GM12878 (cell line): ENCODE measurements at regions not wholly inside any gene's neighbourhood (a gene's known extent, or its start where the extent isn't known, plus 50 kb on each side); places are given as distances from the start of the nearest gene placed in this dataset.

Experiments
- ATAC-seq: fragments of 200-7000 bp; cut with Tn5 transposase; 3 replicates; pipeline ENCODE4 v1.9.1; 2020; ENCODE audit warnings: mild to moderate bottlenecking, moderate library complexity
- BruUV-seq: library from RNA; stranded (reverse); fragments of 400-500 nt; replicated peaks from 2 replicates; lab custom pipeline; 2021; lab: Mats Ljungman, UMichigan
- CTCF ChIA-PET: fragments of 300-600 bp; sonication (Branson Sonifier 250); formaldehyde crosslinking; extraction: SDS; loops from one replicate; lab custom pipeline; 2021; ENCODE audit warnings: inconsistent platforms; lab: Yijun Ruan, JAX
- POLR2A ChIA-PET: fragments of 350-600 bp; formaldehyde crosslinking; extraction: SDS; loops from one replicate; lab custom pipeline; 2021; ENCODE audit warnings: inconsistent platforms; lab: Charles Lee
- RAD21 ChIA-PET: fragments of 300-600 bp; sonication (Branson Sonifier 250); formaldehyde crosslinking; loops from one replicate; lab custom pipeline; 2023; ENCODE audit warnings: antibody characterized with exemption; ENCODE audit not compliant: unreplicated experiment; lab: Charles Lee
- SMC1A ChIA-PET: fragments of 300-600 bp; sonication (Branson Sonifier 250); formaldehyde crosslinking; loops from one replicate; lab custom pipeline; 2023; ENCODE audit not compliant: unreplicated experiment, uncharacterized antibody; lab: Charles Lee
- DNase-seq: peaks from one replicate; pipeline ENCODE4 v3.0.0-alpha.2; 2011; ENCODE audit warnings: low read depth, low spot score
- FAIRE-seq: peaks from 3 replicates; lab custom pipeline; 2011; peaks lifted over from hg19 to GRCh38; lab: Jason Lieb, UNC
- H2AFZ ChIP-seq: 2 replicates; pipeline ENCODE4 v1.6.0; 2011; ENCODE audit warnings: low read depth, low read length, control low read depth; ENCODE audit not compliant: control insufficient read depth
- H3K27ac ChIP-seq: 2 replicates; pipeline ENCODE4 v1.5.1; 2011; ENCODE audit warnings: control low read depth; ENCODE audit not compliant: control insufficient read depth, insufficient read depth
- H3K27me3 ChIP-seq, 2 experiments: replicated peaks in 1 of 2; 2 replicates each; pipeline versions ENCODE4 v1.6.0 to v1.6.1; 2011; ENCODE audit warnings: low read length in 1 of 2; ENCODE audit not compliant: control insufficient read depth in 2 of 2, insufficient read depth in 2 of 2
- H3K36me3 ChIP-seq, 2 experiments: 2 replicates each; pipeline ENCODE4 v1.5.1; 2011; ENCODE audit warnings: low read length in 1 of 2; ENCODE audit not compliant: control insufficient read depth in 2 of 2, insufficient read depth in 2 of 2
- H3K4me1 ChIP-seq: 2 replicates; pipeline ENCODE4 v1.6.1; 2011; ENCODE audit warnings: mild to moderate bottlenecking, low read length, moderate library complexity, mixed read lengths; ENCODE audit not compliant: control insufficient read depth, insufficient read depth
- H3K4me2 ChIP-seq: 2 replicates; pipeline ENCODE4 v1.6.0; 2011; ENCODE audit warnings: control low read depth; ENCODE audit not compliant: control insufficient read depth, insufficient read depth
- H3K4me3 ChIP-seq: fragments of 200-600 bp; sonication (generic); 2 replicates; pipeline ENCODE4 v1.5.1; 2016
- H3K79me2 ChIP-seq: 2 replicates; pipeline ENCODE4 v1.6.0; 2011; ENCODE audit warnings: low read length; ENCODE audit not compliant: control insufficient read depth, insufficient read depth
- H3K9ac ChIP-seq: 2 replicates; pipeline ENCODE4 v1.8.0; 2011; ENCODE audit warnings: low read length, control low read depth, mixed read lengths; ENCODE audit not compliant: control insufficient read depth, insufficient read depth
- H3K9me3 ChIP-seq: replicated peaks from 3 replicates; pipeline ENCODE4 v1.5.1; 2011; ENCODE audit warnings: mild to moderate bottlenecking, low read length; ENCODE audit not compliant: control insufficient read depth, insufficient read depth
- H4K20me1 ChIP-seq: 2 replicates; pipeline ENCODE4 v1.6.0; 2011; ENCODE audit not compliant: control insufficient read depth, insufficient read depth
- E2F4 ChIP-seq: IDR thresholded peaks from 2 replicates; pipeline ENCODE4 v1.6.1; 2012; ENCODE audit warnings: low read depth, low read length, improper control_type of control experiment
- FOS ChIP-seq: IDR thresholded peaks from 3 replicates; pipeline ENCODE4 v1.6.1; 2011; ENCODE audit warnings: borderline replicate concordance; ENCODE audit not compliant: insufficient read length; ENCODE audit errors: extremely low read depth
- GATAD2B ChIP-seq: fragments of 450-650 bp; conservative IDR thresholded peaks from 2 replicates; pipeline ENCODE4 v1.6.1; 2017; ENCODE audit warnings: low read depth, mild to moderate bottlenecking, moderate library complexity
- NR2C2 ChIP-seq: IDR thresholded peaks from 2 replicates; pipeline ENCODE4 v1.6.1; 2011; ENCODE audit warnings: borderline replicate concordance, low read depth; ENCODE audit not compliant: control insufficient read depth, insufficient read length
- PAX5 ChIP-seq: IDR thresholded peaks from 2 replicates; pipeline ENCODE4 v1.6.1; 2011; ENCODE audit warnings: low read depth, low read length, borderline replicate concordance
- PAX8 ChIP-seq: fragments of 450-650 bp; IDR thresholded peaks from 2 replicates; pipeline ENCODE4 v1.6.1; 2017; ENCODE audit warnings: mild to moderate bottlenecking, moderate library complexity
- POU2F2 ChIP-seq: IDR thresholded peaks from 3 replicates; pipeline ENCODE4 v1.6.1; 2011; ENCODE audit warnings: low read depth, mild to moderate bottlenecking, low read length, borderline replicate concordance
- RAD21 ChIP-seq: IDR thresholded peaks from 2 replicates; pipeline ENCODE4 v1.6.1; 2011; ENCODE audit warnings: mild to moderate bottlenecking, low read depth, low read length, moderate library complexity; ENCODE audit not compliant: insufficient read depth
- RBBP5 ChIP-seq: fragments of 200-600 bp; sonication (generic); conservative IDR thresholded peaks from 2 replicates; pipeline ENCODE4 v1.6.1; 2016
- SMC3 ChIP-seq: IDR thresholded peaks from 2 replicates; pipeline ENCODE4 v1.6.1; 2011; ENCODE audit warnings: low read length, improper control_type of control experiment, borderline replicate concordance
- STAT1 ChIP-seq: fragments of 450-650 bp; conservative IDR thresholded peaks from 2 replicates; pipeline ENCODE4 v1.6.1; 2014; ENCODE audit warnings: antibody characterized with exemption, mild to moderate bottlenecking
- YBX1 ChIP-seq: fragments of 450-650 bp; IDR thresholded peaks from 2 replicates; pipeline ENCODE4 v1.6.1; 2016; ENCODE audit warnings: antibody characterized with exemption
- ZBED1 ChIP-seq: IDR thresholded peaks from 2 replicates; pipeline ENCODE4 v1.6.1; 2016; ENCODE audit warnings: borderline replicate concordance
- ZNF24 ChIP-seq: fragments of 450-650 bp; IDR thresholded peaks from 2 replicates; pipeline ENCODE4 v1.6.1; 2017; ENCODE audit warnings: antibody characterized with exemption, mild to moderate bottlenecking
- WGBS: methylation state at CpG from one replicate; pipeline ENCODE4 v1.1.6; 2016; ENCODE audit warnings: low lambda C conversion rate; ENCODE audit not compliant: insufficient replicate concordance, insufficient coverage; ENCODE audit errors: missing lambda C conversion rate; 5-methylcytosine and 5-hydroxymethylcytosine counted together
- in situ Hi-C: fragments of 300-500 bp; cut with MboI; formaldehyde crosslinking; loops from 9 replicates; pipeline ENCODE4 v1.14.3; 2018; ENCODE audit warnings: mixed read lengths
- intact Hi-C: fragments of 100-400 bp; cut with micrococcal nuclease; formaldehyde crosslinking; loops from one replicate; pipeline ENCODE4 v1.14.2; 2022; ENCODE audit not compliant: unreplicated experiment
- TF ChIP-seq, protein P1 (sequence below): fragments of 450-650 bp; IDR thresholded peaks from 2 replicates; pipeline ENCODE4 v1.6.1; 2017; ENCODE audit warnings: mild to moderate bottlenecking, moderate library complexity
- TF ChIP-seq, protein P2 (sequence below): IDR thresholded peaks from 2 replicates; pipeline ENCODE4 v1.6.1; 2012; ENCODE audit warnings: low read depth, low read length, improper control_type of control experiment
- TF ChIP-seq, protein P3 (sequence below): IDR thresholded peaks from 2 replicates; pipeline ENCODE4 v1.6.1; 2011; ENCODE audit warnings: borderline replicate concordance, low read depth, mild to moderate bottlenecking, moderate library complexity, mixed read lengths, low read length; ENCODE audit not compliant: insufficient read depth; ENCODE audit errors: extremely low read length

DNA sequence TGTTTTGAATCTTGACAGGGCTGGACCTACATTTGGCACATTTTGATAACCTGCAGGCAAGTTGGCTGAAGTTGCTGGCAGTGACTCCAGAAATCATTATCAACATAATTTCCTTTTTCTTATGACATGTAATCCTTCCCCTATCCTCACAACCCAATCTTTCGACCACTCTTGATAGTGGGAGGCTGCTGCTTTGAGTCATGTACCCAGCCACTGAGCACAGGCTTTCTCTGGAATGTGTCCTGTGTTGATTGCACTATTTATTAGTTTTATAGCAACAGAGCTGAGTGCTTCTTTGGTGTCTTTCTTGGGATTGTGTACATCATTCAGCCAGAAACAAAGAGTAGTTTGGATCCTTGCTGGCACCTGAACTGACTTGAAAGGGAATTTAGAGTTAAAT, 183.1 kb upstream of the LEF1 start:
- FAIRE-seq (no peak), ATAC-seq (no peak), DNase-seq (no peak)
- RAD21 ChIA-PET = no interaction called here
- SMC1A ChIA-PET = no interaction called here
- Histone ChIP-seq H3K4me3 (no peak overlapping the region), H3K27ac (no peak overlapping the region), H3K36me3 (no peaks in the 10 kb centered on the region), H4K20me1 (no peaks in the 10 kb centered on the region), H3K4me2 (no peak overlapping the region), H2AFZ (no peak overlapping the region), H3K27me3 (peaks cover 0 to 4% of the 10 kb centered on the region in 2 experiments; a peak in 1 of 4 replicates), H3K9me3 (no peaks in the 10 kb centered on the region), H3K4me1 (no peaks in the 10 kb centered on the region), H3K9ac (no peak overlapping the region), H3K79me2 (no peaks in the 10 kb centered on the region)
- intact Hi-C loops (no loop called here), in situ Hi-C loops (no loop called here)
- CTCF ChIA-PET = no interaction called here
- WGBS = 0% methylated on average over 1 of the region's 1 CpG
- BruUV-seq = no TSS peak
- POLR2A ChIA-PET = no interaction called here
- TF ChIP-seq NR2C2 (no peak), ZNF24 (no peak), FOS (no peak), SMC3 (no peak), PAX5 (no peak), YBX1 (no peak), RAD21 (no peak), PAX8 (no peak), E2F4 (no peak), RBBP5 (no peak), STAT1 (no peak), POU2F2 (no peak), ZBED1 (no peak), GATAD2B (no peak)
- TF ChIP-seq, protein P1, sequence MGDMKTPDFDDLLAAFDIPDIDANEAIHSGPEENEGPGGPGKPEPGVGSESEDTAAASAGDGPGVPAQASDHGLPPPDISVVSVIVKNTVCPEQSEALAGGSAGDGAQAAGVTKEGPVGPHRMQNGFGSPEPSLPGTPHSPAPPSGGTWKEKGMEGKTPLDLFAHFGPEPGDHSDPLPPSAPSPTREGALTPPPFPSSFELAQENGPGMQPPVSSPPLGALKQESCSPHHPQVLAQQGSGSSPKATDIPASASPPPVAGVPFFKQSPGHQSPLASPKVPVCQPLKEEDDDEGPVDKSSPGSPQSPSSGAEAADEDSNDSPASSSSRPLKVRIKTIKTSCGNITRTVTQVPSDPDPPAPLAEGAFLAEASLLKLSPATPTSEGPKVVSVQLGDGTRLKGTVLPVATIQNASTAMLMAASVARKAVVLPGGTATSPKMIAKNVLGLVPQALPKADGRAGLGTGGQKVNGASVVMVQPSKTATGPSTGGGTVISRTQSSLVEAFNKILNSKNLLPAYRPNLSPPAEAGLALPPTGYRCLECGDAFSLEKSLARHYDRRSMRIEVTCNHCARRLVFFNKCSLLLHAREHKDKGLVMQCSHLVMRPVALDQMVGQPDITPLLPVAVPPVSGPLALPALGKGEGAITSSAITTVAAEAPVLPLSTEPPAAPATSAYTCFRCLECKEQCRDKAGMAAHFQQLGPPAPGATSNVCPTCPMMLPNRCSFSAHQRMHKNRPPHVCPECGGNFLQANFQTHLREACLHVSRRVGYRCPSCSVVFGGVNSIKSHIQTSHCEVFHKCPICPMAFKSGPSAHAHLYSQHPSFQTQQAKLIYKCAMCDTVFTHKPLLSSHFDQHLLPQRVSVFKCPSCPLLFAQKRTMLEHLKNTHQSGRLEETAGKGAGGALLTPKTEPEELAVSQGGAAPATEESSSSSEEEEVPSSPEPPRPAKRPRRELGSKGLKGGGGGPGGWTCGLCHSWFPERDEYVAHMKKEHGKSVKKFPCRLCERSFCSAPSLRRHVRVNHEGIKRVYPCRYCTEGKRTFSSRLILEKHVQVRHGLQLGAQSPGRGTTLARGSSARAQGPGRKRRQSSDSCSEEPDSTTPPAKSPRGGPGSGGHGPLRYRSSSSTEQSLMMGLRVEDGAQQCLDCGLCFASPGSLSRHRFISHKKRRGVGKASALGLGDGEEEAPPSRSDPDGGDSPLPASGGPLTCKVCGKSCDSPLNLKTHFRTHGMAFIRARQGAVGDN = no peak
- TF ChIP-seq, protein P2, sequence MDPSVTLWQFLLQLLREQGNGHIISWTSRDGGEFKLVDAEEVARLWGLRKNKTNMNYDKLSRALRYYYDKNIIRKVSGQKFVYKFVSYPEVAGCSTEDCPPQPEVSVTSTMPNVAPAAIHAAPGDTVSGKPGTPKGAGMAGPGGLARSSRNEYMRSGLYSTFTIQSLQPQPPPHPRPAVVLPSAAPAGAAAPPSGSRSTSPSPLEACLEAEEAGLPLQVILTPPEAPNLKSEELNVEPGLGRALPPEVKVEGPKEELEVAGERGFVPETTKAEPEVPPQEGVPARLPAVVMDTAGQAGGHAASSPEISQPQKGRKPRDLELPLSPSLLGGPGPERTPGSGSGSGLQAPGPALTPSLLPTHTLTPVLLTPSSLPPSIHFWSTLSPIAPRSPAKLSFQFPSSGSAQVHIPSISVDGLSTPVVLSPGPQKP = no peak
- TF ChIP-seq, protein P3, sequence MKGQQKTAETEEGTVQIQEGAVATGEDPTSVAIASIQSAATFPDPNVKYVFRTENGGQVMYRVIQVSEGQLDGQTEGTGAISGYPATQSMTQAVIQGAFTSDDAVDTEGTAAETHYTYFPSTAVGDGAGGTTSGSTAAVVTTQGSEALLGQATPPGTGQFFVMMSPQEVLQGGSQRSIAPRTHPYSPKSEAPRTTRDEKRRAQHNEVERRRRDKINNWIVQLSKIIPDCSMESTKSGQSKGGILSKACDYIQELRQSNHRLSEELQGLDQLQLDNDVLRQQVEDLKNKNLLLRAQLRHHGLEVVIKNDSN = no peak
